ENCODE measurements at regions not wholly inside any gene's neighbourhood (a gene's known extent, or its start where the extent isn't known, plus 50 kb on each side); places are given as distances from the start of the nearest gene placed in this dataset.

DNA sequence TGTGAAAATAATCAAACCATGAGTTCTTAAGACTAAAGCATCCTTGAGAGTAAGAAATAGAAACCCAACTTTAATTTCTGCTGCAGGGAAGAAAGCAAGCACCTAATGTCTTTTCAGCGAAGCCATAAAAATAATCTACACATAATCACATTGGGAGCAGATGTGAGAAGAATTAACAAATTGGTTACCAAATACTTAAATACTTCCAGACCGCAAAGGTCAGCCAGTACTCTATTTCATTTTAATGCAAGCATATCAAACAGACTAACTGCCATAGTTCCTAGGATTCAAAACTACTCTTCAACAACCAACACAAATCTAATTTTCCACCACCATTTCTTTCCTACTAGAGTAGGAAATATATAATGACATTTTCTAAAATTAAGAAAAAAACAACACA lies 144.8 kb upstream of the SLIT2 start:
- no peak for ATAC-seq
- no peak for TF ChIP-seq ZNF70 (CRISPR knock-in tag; IDR thresholded peaks at IDR 0.05)
- TF ChIP-seq TCF4 (CRISPR knock-in tag; IDR thresholded peaks at IDR 0.05; ENCODE audit: borderline replicate concordance), result no peak
- no peak for TF ChIP-seq ARNTL (CRISPR knock-in tag; IDR thresholded peaks at IDR 0.05; ENCODE audit: borderline replicate concordance, low read depth)
- no peak for TF ChIP-seq ZNF8 (CRISPR knock-in tag; IDR thresholded peaks at IDR 0.05)
- no peak for TF ChIP-seq RARB (CRISPR knock-in tag; IDR thresholded peaks at IDR 0.05)
- TF ChIP-seq, protein P1, sequence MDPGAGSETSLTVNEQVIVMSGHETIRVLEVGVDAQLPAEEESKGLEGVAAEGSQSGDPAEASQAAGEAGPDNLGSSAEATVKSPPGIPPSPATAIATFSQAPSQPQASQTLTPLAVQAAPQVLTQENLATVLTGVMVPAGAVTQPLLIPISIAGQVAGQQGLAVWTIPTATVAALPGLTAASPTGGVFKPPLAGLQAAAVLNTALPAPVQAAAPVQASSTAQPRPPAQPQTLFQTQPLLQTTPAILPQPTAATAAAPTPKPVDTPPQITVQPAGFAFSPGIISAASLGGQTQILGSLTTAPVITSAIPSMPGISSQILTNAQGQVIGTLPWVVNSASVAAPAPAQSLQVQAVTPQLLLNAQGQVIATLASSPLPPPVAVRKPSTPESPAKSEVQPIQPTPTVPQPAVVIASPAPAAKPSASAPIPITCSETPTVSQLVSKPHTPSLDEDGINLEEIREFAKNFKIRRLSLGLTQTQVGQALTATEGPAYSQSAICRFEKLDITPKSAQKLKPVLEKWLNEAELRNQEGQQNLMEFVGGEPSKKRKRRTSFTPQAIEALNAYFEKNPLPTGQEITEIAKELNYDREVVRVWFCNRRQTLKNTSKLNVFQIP (CRISPR knock-in tag; IDR thresholded peaks at IDR 0.05; ENCODE audit: borderline replicate concordance, low read depth), result no peak
- no peak for TF ChIP-seq CSDC2 (CRISPR knock-in tag; IDR thresholded peaks at IDR 0.05)
- TF ChIP-seq ISL1 (CRISPR knock-in tag; IDR thresholded peaks at IDR 0.05), result no peak
- no peak for TF ChIP-seq TOX (CRISPR knock-in tag; IDR thresholded peaks at IDR 0.05; ENCODE audit: borderline replicate concordance)
- no peak for TF ChIP-seq OSR1 (CRISPR knock-in tag; IDR thresholded peaks at IDR 0.05)
- no peak for TF ChIP-seq ZFP30 (CRISPR knock-in tag; IDR thresholded peaks at IDR 0.05)
- no peak for TF ChIP-seq ESRRG (CRISPR knock-in tag; IDR thresholded peaks at IDR 0.05)
- no peak for TF ChIP-seq ZC3H10 (CRISPR knock-in tag; IDR thresholded peaks at IDR 0.05)
- TF ChIP-seq ZNF565 (CRISPR knock-in tag; conservative IDR thresholded peaks at IDR 0.05; ENCODE audit: low read depth), result no peak
- no peak for TF ChIP-seq GLIS3 (CRISPR knock-in tag; IDR thresholded peaks at IDR 0.05)

DNA sequence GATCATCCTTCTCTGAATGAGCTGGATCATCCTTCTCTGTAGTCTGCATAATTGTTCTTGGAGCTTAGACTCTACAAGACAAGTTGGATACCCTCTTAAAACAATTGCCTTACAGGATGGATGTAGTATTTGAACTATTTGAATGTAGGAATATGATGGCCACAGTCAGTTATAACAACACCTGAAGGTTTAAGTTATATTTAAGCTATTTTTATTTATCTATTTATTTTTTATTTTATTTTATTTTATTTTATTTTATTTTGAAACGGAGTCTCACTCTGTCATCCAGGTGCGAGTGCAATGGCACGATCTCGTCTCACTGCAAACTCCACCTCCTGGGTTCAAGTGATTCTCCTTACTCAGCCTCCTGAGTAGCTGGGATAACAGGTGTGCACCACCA lies 149.9 kb upstream of the SLIT2 start:
- ATAC-seq, result no peak

More for the DNA sequence above, 149.9 kb upstream of the SLIT2 start:
- TF ChIP-seq, protein P2, sequence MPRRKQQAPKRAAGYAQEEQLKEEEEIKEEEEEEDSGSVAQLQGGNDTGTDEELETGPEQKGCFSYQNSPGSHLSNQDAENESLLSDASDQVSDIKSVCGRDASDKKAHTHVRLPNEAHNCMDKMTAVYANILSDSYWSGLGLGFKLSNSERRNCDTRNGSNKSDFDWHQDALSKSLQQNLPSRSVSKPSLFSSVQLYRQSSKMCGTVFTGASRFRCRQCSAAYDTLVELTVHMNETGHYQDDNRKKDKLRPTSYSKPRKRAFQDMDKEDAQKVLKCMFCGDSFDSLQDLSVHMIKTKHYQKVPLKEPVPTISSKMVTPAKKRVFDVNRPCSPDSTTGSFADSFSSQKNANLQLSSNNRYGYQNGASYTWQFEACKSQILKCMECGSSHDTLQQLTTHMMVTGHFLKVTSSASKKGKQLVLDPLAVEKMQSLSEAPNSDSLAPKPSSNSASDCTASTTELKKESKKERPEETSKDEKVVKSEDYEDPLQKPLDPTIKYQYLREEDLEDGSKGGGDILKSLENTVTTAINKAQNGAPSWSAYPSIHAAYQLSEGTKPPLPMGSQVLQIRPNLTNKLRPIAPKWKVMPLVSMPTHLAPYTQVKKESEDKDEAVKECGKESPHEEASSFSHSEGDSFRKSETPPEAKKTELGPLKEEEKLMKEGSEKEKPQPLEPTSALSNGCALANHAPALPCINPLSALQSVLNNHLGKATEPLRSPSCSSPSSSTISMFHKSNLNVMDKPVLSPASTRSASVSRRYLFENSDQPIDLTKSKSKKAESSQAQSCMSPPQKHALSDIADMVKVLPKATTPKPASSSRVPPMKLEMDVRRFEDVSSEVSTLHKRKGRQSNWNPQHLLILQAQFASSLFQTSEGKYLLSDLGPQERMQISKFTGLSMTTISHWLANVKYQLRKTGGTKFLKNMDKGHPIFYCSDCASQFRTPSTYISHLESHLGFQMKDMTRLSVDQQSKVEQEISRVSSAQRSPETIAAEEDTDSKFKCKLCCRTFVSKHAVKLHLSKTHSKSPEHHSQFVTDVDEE (CRISPR knock-in tag; IDR thresholded peaks at IDR 0.05), result no peak
- TF ChIP-seq ARNTL (CRISPR knock-in tag; IDR thresholded peaks at IDR 0.05; ENCODE audit: borderline replicate concordance, low read depth) (no peak), CREB5 (CRISPR knock-in tag; IDR thresholded peaks at IDR 0.05; ENCODE audit: low read depth) (no peak), TOX (CRISPR knock-in tag; IDR thresholded peaks at IDR 0.05; ENCODE audit: borderline replicate concordance) (no peak), CSDC2 (CRISPR knock-in tag; IDR thresholded peaks at IDR 0.05) (no peak), ISL1 (CRISPR knock-in tag; IDR thresholded peaks at IDR 0.05) (no peak), ZNF70 (CRISPR knock-in tag; IDR thresholded peaks at IDR 0.05) (no peak), ZFP3 (CRISPR knock-in tag; IDR thresholded peaks at IDR 0.05) (no peak), ZC3H10 (CRISPR knock-in tag; IDR thresholded peaks at IDR 0.05) (no peak), OSR1 (CRISPR knock-in tag; IDR thresholded peaks at IDR 0.05) (no peak), SNAI2 (CRISPR knock-in tag; IDR thresholded peaks at IDR 0.05) (no peak), ZNF8 (CRISPR knock-in tag; IDR thresholded peaks at IDR 0.05) (no peak), ZFP30 (CRISPR knock-in tag; IDR thresholded peaks at IDR 0.05) (no peak)
- TF ChIP-seq, protein P1 (CRISPR knock-in tag; IDR thresholded peaks at IDR 0.05; ENCODE audit: borderline replicate concordance, low read depth), result no peak
- TF ChIP-seq, protein P3, sequence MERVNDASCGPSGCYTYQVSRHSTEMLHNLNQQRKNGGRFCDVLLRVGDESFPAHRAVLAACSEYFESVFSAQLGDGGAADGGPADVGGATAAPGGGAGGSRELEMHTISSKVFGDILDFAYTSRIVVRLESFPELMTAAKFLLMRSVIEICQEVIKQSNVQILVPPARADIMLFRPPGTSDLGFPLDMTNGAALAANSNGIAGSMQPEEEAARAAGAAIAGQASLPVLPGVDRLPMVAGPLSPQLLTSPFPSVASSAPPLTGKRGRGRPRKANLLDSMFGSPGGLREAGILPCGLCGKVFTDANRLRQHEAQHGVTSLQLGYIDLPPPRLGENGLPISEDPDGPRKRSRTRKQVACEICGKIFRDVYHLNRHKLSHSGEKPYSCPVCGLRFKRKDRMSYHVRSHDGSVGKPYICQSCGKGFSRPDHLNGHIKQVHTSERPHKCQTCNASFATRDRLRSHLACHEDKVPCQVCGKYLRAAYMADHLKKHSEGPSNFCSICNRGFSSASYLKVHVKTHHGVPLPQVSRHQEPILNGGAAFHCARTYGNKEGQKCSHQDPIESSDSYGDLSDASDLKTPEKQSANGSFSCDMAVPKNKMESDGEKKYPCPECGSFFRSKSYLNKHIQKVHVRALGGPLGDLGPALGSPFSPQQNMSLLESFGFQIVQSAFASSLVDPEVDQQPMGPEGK (CRISPR knock-in tag; IDR thresholded peaks at IDR 0.05; ENCODE audit: borderline replicate concordance), result no peak

Measured in SK-N-SH treated with all-trans-retinoic acid at 6 μM for 48 hours (cell line).